ENCODE measurements at regions not wholly inside any gene's neighbourhood (a gene's known extent, or its start where the extent isn't known, plus 50 kb on each side); places are given as distances from the start of the nearest gene placed in this dataset.

- Histone ChIP-seq H3K36me3 (ENCODE audit: control insufficient read depth in 2 of 2, insufficient read depth in 2 of 2, low read length in 1 of 2) (no peaks in the 10 kb centered on the region), H3K27ac (ENCODE audit: low read depth in 1 of 2, low read length in 1 of 2) (no peak overlapping the region), H3K4me3 (ENCODE audit: low read length in 2 of 2) (no peak overlapping the region), H3K9me3 (ENCODE audit: control insufficient read depth in 2 of 2, insufficient read depth in 1 of 2, low read length in 1 of 2) (no peaks in the 10 kb centered on the region), H3K27me3 (ENCODE audit: control insufficient read depth in 2 of 2, insufficient read depth in 1 of 2, low read length in 1 of 2) (no peaks in the 10 kb centered on the region), H3K4me1 (ENCODE audit: control insufficient read depth in 2 of 2, insufficient read depth in 2 of 2, low read length in 2 of 2) (no peaks in the 10 kb centered on the region)
- DNase-seq (ENCODE audit: low read depth in 6 of 9, low spot score in 9 of 9) = no peak
- 96% methylated on average over 2 of the region's 2 CpGs for whole genome bisulfite sequencing
These were observed 239.1 kb upstream of the NEIL3 start for GRCh38 chr4:177070533-177071058.

GRCh38 chr4:177077095-177077971 lies 232.3 kb upstream of the NEIL3 start:
- no peak for DNase-seq (ENCODE audit: low read depth in 6 of 9, low spot score in 9 of 9)
- Histone ChIP-seq H3K9me3 (ENCODE audit: control insufficient read depth in 2 of 2, insufficient read depth in 1 of 2, low read length in 1 of 2) (no peaks in the 10 kb centered on the region), H3K4me1 (ENCODE audit: control insufficient read depth in 2 of 2, insufficient read depth in 2 of 2, low read length in 2 of 2) (no peaks in the 10 kb centered on the region), H3K4me3 (ENCODE audit: low read length in 2 of 2) (no peak overlapping the region), H3K27me3 (ENCODE audit: control insufficient read depth in 2 of 2, insufficient read depth in 1 of 2, low read length in 1 of 2) (no peaks in the 10 kb centered on the region), H3K27ac (ENCODE audit: low read depth in 1 of 2, low read length in 1 of 2) (no peak overlapping the region), H3K36me3 (ENCODE audit: control insufficient read depth in 2 of 2, insufficient read depth in 2 of 2, low read length in 1 of 2) (no peaks in the 10 kb centered on the region)
- 83% methylated on average over 4 of the region's 4 CpGs for WGBS

- DNase-seq (ENCODE audit: low read depth in 6 of 9, low spot score in 9 of 9) = no peak
- 48% methylated on average over 3 of the region's 3 CpGs for WGBS
- Histone ChIP-seq H3K27ac (ENCODE audit: low read depth in 1 of 2, low read length in 1 of 2) (no peak overlapping the region), H3K4me3 (ENCODE audit: low read length in 2 of 2) (no peak overlapping the region), H3K36me3 (ENCODE audit: control insufficient read depth in 2 of 2, insufficient read depth in 2 of 2, low read length in 1 of 2) (no peaks in the 10 kb centered on the region), H3K9me3 (ENCODE audit: control insufficient read depth in 2 of 2, insufficient read depth in 1 of 2, low read length in 1 of 2) (no peaks in the 10 kb centered on the region), H3K4me1 (ENCODE audit: control insufficient read depth in 2 of 2, insufficient read depth in 2 of 2, low read length in 2 of 2) (no peaks in the 10 kb centered on the region), H3K27me3 (ENCODE audit: control insufficient read depth in 2 of 2, insufficient read depth in 1 of 2, low read length in 1 of 2) (no peaks in the 10 kb centered on the region)
These were observed 230.3 kb upstream of the NEIL3 start for GRCh38 chr4:177079327-177079726.

GRCh38 chr4:177080388-177080787 lies 229.3 kb upstream of the NEIL3 start:
- Histone ChIP-seq H3K27me3 (ENCODE audit: control insufficient read depth in 2 of 2, insufficient read depth in 1 of 2, low read length in 1 of 2) (no peaks in the 10 kb centered on the region), H3K9me3 (ENCODE audit: control insufficient read depth in 2 of 2, insufficient read depth in 1 of 2, low read length in 1 of 2) (no peaks in the 10 kb centered on the region), H3K36me3 (ENCODE audit: control insufficient read depth in 2 of 2, insufficient read depth in 2 of 2, low read length in 1 of 2) (no peaks in the 10 kb centered on the region), H3K4me1 (ENCODE audit: control insufficient read depth in 2 of 2, insufficient read depth in 2 of 2, low read length in 2 of 2) (no peaks in the 10 kb centered on the region), H3K4me3 (ENCODE audit: low read length in 2 of 2) (no peak overlapping the region), H3K27ac (ENCODE audit: low read depth in 1 of 2, low read length in 1 of 2) (peak overlapping the region in 1 of 2 donors; percentile 41)
- 71% methylated on average over 5 of the region's 5 CpGs for WGBS
- no peak for DNase-seq (ENCODE audit: low read depth in 6 of 9, low spot score in 9 of 9)

- no peaks in the 10 kb centered on the region for H3K27me3 ChIP-seq (ENCODE audit: control insufficient read depth in 2 of 2, insufficient read depth in 1 of 2, low read length in 1 of 2)
- no peaks in the 10 kb centered on the region for H3K4me1 ChIP-seq (ENCODE audit: control insufficient read depth in 2 of 2, insufficient read depth in 2 of 2, low read length in 2 of 2)
- WGBS = 92% methylated on average over 4 of the region's 4 CpGs
- H3K9me3 ChIP-seq (ENCODE audit: control insufficient read depth in 2 of 2, insufficient read depth in 1 of 2, low read length in 1 of 2) = no peaks in the 10 kb centered on the region
- no peak overlapping the region for H3K27ac ChIP-seq (ENCODE audit: low read depth in 1 of 2, low read length in 1 of 2)
- no peaks in the 10 kb centered on the region for H3K36me3 ChIP-seq (ENCODE audit: control insufficient read depth in 2 of 2, insufficient read depth in 2 of 2, low read length in 1 of 2)
- no peak overlapping the region for H3K4me3 ChIP-seq (ENCODE audit: low read length in 2 of 2)
- DNase-seq (ENCODE audit: low read depth in 6 of 9, low spot score in 9 of 9) = no peak
These were observed 222.6 kb upstream of the NEIL3 start for GRCh38 chr4:177087060-177087459.

- no peak overlapping the region for H3K4me3 ChIP-seq (ENCODE audit: low read length in 2 of 2)
- no peak overlapping the region for H3K27ac ChIP-seq (ENCODE audit: low read depth in 1 of 2, low read length in 1 of 2)
- H3K4me1 ChIP-seq (ENCODE audit: control insufficient read depth in 2 of 2, insufficient read depth in 2 of 2, low read length in 2 of 2) = no peaks in the 10 kb centered on the region
- 90% methylated on average over 2 of the region's 2 CpGs for WGBS
- no peaks in the 10 kb centered on the region for H3K9me3 ChIP-seq (ENCODE audit: control insufficient read depth in 2 of 2, insufficient read depth in 1 of 2, low read length in 1 of 2)
- no peaks in the 10 kb centered on the region for H3K36me3 ChIP-seq (ENCODE audit: control insufficient read depth in 2 of 2, insufficient read depth in 2 of 2, low read length in 1 of 2)
- H3K27me3 ChIP-seq (ENCODE audit: control insufficient read depth in 2 of 2, insufficient read depth in 1 of 2, low read length in 1 of 2) = no peaks in the 10 kb centered on the region
- DNase-seq (ENCODE audit: low read depth in 6 of 9, low spot score in 9 of 9) = no peak
These were observed 222.2 kb upstream of the NEIL3 start for GRCh38 chr4:177087499-177087898.

GRCh38 chr4:177091515-177091914 lies 218.2 kb upstream of the NEIL3 start:
- no peak overlapping the region for H3K27ac ChIP-seq (ENCODE audit: low read depth in 1 of 2, low read length in 1 of 2)
- no peak overlapping the region for H3K4me3 ChIP-seq (ENCODE audit: low read length in 2 of 2)
- no peaks in the 10 kb centered on the region for H3K36me3 ChIP-seq (ENCODE audit: control insufficient read depth in 2 of 2, insufficient read depth in 2 of 2, low read length in 1 of 2)
- no peaks in the 10 kb centered on the region for H3K9me3 ChIP-seq (ENCODE audit: control insufficient read depth in 2 of 2, insufficient read depth in 1 of 2, low read length in 1 of 2)
- no peaks in the 10 kb centered on the region for H3K27me3 ChIP-seq (ENCODE audit: control insufficient read depth in 2 of 2, insufficient read depth in 1 of 2, low read length in 1 of 2)
- no peaks in the 10 kb centered on the region for H3K4me1 ChIP-seq (ENCODE audit: control insufficient read depth in 2 of 2, insufficient read depth in 2 of 2, low read length in 2 of 2)
- DNase-seq (ENCODE audit: low read depth in 6 of 9, low spot score in 9 of 9) = no peak

- no peaks in the 10 kb centered on the region for H3K36me3 ChIP-seq (ENCODE audit: control insufficient read depth in 2 of 2, insufficient read depth in 2 of 2, low read length in 1 of 2)
- H3K27me3 ChIP-seq (ENCODE audit: control insufficient read depth in 2 of 2, insufficient read depth in 1 of 2, low read length in 1 of 2) = no peaks in the 10 kb centered on the region
- no peaks in the 10 kb centered on the region for H3K9me3 ChIP-seq (ENCODE audit: control insufficient read depth in 2 of 2, insufficient read depth in 1 of 2, low read length in 1 of 2)
- H3K4me1 ChIP-seq (ENCODE audit: control insufficient read depth in 2 of 2, insufficient read depth in 2 of 2, low read length in 2 of 2) = no peaks in the 10 kb centered on the region
- no peak overlapping the region for H3K27ac ChIP-seq (ENCODE audit: low read depth in 1 of 2, low read length in 1 of 2)
- WGBS = 98% methylated on average over 2 of the region's 2 CpGs
- DNase-seq (ENCODE audit: low read depth in 6 of 9, low spot score in 9 of 9) = no peak
- H3K4me3 ChIP-seq (ENCODE audit: low read length in 2 of 2) = no peak overlapping the region
These were observed 216.9 kb upstream of the NEIL3 start for GRCh38 chr4:177092807-177093206.

- Histone ChIP-seq H3K27ac (ENCODE audit: low read depth in 1 of 2, low read length in 1 of 2) (no peak overlapping the region), H3K9me3 (ENCODE audit: control insufficient read depth in 2 of 2, insufficient read depth in 1 of 2, low read length in 1 of 2) (no peaks in the 10 kb centered on the region), H3K4me1 (ENCODE audit: control insufficient read depth in 2 of 2, insufficient read depth in 2 of 2, low read length in 2 of 2) (no peaks in the 10 kb centered on the region), H3K27me3 (ENCODE audit: control insufficient read depth in 2 of 2, insufficient read depth in 1 of 2, low read length in 1 of 2) (no peaks in the 10 kb centered on the region), H3K36me3 (ENCODE audit: control insufficient read depth in 2 of 2, insufficient read depth in 2 of 2, low read length in 1 of 2) (no peaks in the 10 kb centered on the region), H3K4me3 (ENCODE audit: low read length in 2 of 2) (no peak overlapping the region)
- WGBS = 95% methylated on average over 1 of the region's 1 CpG
- no peak for DNase-seq (ENCODE audit: low read depth in 6 of 9, low spot score in 9 of 9)
These were observed 215.7 kb upstream of the NEIL3 start for GRCh38 chr4:177093964-177094363.
